NB4 (cell line): ENCODE measurements at regions not wholly inside any gene's neighbourhood (a gene's known extent, or its start where the extent isn't known, plus 50 kb on each side); places are given as distances from the start of the nearest gene placed in this dataset.

Experiments used
- MYC ChIP-seq: IDR thresholded peaks from 2 replicates; pipeline ENCODE4 v1.6.1; 2011; ENCODE audit warnings: low read depth, low read length
- POLR2A ChIP-seq: IDR thresholded peaks from 2 replicates; pipeline ENCODE4 v1.6.1; 2011; ENCODE audit warnings: mild to moderate bottlenecking; ENCODE audit not compliant: insufficient read length; ENCODE audit errors: extremely low read depth
- TF ChIP-seq, protein P1 (sequence below): IDR thresholded peaks from one replicate; pipeline ENCODE4 v1.5.1; 2012; ENCODE audit warnings: low read depth, low read length
- TF ChIP-seq, protein P2 (sequence below): IDR thresholded peaks from 2 replicates; pipeline ENCODE4 v1.6.1; 2011; ENCODE audit warnings: low read depth, low read length

DNA sequence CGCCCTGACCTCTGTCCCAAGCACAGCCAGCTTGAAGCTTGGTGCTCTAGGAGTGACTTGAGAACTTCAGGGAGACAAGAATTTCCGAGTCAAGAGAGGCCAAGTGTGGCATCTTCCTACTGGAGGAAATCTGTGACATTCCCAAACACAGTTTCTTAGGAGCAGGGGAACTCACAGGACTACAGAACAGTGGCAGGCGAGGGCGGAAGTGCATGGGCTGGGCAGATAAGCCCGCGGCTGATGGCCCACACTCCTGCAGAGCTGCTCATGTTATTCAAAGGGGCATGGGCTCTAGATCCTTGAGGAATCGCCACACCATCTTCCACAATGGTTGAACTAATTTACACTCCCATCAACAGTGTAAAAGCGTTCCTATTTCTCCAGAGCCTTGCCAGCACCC lies 168.8 kb downstream of the KATNAL1 start:
- TF ChIP-seq, protein P1, sequence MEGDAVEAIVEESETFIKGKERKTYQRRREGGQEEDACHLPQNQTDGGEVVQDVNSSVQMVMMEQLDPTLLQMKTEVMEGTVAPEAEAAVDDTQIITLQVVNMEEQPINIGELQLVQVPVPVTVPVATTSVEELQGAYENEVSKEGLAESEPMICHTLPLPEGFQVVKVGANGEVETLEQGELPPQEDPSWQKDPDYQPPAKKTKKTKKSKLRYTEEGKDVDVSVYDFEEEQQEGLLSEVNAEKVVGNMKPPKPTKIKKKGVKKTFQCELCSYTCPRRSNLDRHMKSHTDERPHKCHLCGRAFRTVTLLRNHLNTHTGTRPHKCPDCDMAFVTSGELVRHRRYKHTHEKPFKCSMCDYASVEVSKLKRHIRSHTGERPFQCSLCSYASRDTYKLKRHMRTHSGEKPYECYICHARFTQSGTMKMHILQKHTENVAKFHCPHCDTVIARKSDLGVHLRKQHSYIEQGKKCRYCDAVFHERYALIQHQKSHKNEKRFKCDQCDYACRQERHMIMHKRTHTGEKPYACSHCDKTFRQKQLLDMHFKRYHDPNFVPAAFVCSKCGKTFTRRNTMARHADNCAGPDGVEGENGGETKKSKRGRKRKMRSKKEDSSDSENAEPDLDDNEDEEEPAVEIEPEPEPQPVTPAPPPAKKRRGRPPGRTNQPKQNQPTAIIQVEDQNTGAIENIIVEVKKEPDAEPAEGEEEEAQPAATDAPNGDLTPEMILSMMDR: no peak
- TF ChIP-seq POLR2A (no peak), MYC (no peak)
- TF ChIP-seq, protein P2, sequence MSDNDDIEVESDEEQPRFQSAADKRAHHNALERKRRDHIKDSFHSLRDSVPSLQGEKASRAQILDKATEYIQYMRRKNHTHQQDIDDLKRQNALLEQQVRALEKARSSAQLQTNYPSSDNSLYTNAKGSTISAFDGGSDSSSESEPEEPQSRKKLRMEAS: no peak
